GM19240 (cell line): ENCODE measurements at regions not wholly inside any gene's neighbourhood (a gene's known extent, or its start where the extent isn't known, plus 50 kb on each side); places are given as distances from the start of the nearest gene placed in this dataset.

Experiments used
- DNase-seq: peaks from one replicate; pipeline ENCODE4 v3.0.0; 2011; ENCODE audit warnings: low spot score; ENCODE audit not compliant: insufficient read length

DNA sequence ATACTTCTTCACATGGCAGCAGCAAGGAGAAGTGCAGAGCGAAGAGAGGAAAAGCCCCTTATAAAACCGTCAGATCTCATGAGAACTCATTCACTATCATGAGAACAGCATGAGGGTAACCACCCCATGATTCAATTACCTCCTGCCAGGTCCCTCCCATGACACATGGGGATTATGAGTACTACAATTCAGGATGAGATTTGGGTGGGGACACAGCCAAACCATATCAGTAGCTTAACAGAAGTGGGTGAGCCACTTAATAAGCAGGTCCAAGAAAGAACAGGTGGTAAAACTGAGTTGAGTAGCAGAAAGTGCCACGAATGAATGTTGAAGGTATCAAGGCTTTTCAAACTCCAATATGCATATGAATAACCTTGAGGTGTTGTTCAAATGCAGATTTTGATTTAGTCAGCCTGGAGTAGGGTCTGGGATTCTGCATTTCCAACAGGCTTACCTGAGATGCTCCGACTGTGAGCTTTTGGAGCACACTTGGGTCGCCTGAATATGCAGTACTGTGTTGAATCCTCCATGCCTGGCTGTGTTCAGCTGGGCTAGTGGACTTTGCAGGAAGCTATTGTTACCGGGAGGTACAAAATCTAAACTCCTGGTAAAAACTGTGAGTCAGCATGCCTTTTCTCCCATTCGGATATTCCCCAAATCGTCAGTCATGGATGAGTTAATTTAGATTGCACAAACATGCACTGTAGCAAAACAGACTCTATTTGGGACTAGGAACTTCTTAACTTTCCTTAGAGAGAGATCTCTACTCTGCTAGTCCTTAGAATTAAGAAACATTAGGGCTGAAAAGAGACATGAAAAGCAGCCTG is 69.0 kb upstream of the PRKCQ start:
- DNase-seq: no peak

DNA sequence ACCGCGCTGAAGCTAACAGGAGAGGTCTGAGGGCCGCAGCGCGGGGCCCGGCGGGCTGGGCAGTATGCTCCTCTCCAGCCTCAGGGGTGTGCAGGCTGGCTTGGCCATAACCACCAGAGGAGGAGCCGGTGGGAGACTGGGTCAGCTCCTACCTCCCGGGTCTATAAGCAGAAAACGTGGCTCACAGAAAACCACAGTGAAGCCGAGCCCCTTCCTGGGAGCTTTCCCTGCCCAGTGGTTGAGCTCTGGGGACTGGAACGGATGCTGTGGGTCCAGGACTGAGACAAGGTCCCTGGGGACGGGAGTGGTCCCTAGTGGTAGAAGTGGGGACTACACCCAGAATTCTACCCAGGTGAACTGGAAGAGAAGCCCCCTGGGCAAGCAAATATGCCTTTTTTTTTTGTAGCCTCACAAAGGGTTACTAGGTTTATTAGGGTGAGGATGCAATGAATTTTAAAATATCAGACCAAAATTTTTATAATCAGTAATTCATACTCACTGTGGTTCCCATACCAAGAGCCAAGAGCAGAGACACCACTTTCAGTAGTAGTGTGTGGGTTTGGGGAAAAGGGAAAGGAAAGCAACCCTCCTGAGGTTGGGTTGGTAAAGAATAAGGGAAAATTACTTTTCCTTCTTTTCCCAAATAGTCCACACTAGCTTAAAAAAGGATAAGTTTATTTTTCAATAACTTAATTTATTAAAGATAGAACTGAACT is 67.9 kb upstream of the PRKCQ start:
- peak; percentile 38 for DNase-seq

DNA sequence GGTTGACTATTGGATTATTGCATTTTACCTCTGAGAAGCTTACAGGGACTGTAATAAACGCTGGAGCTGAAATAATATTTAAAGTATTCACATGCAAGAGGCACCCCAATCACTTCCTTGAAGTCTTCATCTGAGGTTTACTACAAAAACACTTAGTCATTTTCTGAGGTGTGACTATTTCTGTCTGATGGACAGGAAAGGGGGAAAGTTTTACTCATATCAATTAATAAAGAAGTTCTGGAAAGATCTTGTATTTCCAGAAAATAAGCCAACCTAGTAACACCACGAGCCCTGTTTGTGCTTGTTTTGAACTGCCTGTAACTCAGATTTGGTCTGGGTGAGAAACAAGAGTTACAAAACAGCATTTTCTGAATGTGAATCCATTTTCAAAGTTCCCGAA is 63.9 kb upstream of the PRKCQ start:
- DNase-seq: no peak

DNA sequence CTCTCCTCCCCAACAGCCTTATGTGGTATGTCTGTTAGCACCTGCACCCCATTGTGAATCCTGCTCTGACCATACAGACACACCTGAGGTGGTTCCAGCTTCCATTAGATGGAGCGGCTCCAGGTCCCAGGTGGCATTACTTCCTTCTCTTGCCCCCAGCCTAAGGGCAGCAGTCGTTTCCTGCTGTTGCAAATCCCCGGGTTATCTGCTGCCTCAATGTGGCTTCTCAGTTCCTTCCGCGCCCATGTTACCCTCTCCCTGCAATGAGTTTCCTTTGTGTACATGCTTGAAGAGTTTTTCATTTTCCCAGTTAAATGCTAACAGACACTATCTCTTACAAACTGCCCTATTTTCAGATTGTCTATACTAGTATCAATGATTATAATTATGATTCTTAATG is 62.8 kb upstream of the PRKCQ start:
- DNase-seq: no peak

DNA sequence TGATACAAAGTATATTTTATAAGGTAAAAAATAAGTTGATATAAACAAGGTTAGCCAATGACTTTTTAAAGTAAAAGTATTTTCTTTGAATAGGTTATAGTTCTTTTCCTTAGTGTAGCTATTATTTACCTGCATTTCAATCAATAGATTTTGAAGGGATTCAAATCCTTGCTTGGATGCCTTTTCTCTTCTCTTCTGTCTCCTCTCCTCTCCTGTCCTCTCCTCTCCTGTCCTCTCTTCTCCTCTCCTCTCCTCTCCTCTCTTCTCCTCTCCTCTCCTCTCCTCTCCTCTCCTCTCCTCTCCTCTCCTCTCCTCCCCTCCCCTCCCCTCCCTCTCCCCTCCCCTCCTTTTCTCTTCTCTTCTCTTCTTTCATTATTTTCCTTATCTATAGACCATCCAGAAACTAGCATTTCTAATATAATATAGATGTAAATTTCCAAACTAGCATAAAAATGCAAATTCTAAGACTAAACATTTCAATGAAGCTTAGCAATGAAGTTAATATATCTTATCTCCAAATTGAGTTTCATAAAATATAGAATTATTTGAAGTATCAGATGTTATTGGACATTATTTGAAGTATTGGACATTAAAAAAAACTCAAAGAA is 60.5 kb upstream of the PRKCQ start:
- DNase-seq: no peak

DNA sequence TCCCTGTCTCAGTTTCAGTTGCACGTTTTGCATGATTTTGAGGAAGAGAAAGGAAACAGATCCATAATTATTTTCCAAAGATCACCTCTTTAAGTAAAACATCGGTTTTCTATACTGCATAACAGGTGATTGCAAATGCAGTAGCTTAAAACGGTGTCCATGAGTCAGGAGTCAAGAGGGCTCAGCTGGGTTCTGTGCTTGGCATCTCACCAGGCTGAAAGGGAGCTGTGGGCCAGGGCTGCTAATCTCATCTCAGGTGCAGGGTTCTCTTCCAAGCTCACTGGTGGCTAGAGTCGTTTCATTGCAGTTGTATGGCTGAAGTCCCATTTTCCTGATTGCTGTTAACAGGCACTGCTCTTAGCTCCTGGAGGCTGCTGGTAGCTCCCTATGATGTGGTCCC is 57.0 kb upstream of the PRKCQ start:
- no peak for DNase-seq

DNA sequence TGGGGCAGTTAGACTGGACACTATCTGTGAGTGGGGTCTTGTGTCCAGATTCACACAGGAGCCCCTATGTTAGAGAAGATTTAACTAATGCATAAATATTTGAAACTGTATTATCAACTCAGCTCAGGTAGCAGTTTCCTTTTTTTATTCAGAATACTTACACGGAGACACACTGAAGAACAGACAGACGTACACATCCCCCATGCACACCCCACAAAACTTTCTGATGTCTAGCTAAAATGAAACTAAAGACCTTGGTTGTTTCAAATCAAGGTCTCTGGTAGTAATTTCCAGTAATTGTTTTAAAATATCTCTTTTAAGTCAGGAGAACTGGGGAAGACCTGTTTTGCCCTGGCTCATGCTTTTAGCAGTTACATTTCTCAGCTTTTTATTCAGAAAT is 55.7 kb upstream of the PRKCQ start:
- no peak for DNase-seq
